ENCODE measurements at regions not wholly inside any gene's neighbourhood (a gene's known extent, or its start where the extent isn't known, plus 50 kb on each side); places are given as distances from the start of the nearest gene placed in this dataset.

DNA sequence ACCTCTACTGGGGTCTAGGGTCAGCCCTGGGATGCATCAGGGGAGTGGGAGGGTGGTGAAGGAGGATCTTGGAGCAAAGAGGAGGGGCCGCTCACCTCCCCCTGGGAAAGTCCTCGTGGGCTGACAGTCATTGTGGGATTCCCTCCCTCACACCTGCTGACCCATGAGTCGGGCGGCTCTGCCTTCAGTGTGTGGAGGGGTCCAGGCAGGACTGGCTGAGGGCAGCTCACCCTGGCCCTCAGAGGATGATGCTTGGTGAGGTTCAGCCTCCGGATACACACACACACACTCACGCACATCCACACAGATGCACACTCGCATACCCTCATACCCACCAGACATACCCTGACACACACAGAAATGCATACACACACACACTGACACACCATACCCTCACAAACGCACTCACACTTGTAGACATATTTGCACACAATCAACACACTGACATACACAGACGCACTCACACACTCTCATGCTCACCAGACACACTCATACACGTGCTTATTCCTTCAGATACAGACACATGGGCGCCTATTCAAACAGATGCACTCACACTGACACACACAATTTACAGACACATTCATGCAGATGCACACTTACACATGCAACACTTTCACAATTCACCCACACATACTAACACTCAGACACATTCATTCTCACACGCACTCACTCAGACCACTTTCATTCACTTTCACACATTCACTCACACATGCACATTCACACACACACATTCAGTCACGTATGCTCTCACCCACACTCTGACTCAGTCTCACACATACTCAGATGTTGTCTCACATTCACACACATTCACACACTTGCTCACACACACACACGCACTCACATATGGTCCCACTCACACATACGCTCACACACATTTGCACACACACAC, 105.1 kb upstream of the RPL38 start:
- DNase-seq, result no peak

DNA sequence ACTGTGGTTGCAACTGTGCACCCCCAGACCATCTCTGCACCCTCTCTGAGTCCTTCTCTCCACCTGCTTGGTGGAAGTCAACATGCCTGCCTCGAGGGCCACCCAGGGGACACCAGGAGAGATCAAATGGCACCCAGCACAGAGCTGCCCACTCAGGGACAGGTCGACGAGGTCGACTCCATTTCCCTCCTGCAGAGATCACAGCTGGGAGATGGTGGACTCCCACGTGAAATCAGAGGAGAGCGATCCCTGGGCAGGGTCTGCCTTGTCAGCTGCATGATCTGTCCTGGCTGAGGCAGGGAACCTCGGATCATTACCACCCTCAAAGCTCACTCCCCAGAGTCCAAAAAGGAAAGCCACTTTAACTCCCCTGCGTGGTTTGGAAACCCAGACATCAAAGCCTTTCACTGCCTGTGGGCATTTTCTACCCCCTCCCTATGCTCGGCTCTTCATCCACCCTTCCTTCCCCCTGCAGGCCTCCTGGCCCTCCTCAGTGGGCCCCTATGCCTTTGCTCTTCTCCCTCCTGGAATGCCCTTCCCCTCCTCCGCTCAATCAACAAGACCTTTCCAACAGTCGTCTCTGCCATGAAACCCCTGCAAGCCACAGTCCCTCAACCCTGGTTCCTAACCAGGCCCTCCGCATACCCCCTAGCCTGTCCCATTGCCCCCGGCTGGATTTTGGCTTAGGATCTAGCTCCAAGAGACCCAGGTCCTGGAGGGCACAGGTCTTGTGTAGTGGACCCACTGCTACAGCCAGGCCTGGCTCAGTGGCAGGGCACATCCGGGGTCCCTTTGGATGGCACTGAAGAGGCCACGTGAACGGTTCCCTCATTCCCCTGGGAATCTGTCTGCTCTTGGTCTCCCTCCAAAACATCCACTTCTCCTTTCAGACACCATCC, 103.8 kb upstream of the RPL38 start:
- no peak for DNase-seq

DNA sequence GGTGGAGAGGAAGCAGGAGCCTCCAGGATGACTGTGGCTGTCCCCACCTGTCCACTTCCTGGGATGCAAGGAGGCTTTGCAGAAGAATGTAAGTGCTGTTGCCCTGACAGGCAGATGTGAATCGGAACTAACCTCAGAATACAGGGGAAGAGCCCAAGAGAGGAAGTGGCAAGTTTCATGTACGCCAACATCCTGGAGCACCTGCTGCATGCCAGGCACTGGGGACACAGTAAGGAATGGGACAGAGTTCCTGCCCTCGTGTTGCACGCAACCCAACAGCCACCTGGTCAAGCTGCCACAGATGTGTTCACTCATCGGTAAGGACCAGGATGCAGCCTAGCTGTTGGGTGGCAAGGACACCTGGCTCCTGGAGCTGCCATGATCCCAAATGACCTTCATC, 98.6 kb upstream of the RPL38 start:
- no peak for DNase-seq

DNA sequence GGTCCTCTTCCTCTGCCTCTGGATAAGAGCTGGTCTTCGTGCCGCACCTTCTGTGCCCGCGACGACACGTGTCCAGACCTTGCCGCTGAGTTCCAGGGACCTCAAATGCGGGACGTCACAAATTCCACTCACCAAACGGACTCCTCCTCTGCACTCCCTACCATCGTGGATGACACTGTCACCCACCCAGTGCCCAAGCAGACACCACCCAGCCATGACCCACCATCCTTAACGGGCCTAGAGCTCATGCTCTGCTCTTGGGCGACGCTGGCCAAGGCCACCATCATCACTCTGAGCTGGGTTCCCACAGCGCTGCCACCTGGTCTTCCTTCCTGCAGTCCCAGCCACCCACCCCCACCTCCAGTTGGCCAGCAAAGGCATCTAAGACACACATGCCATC, 96.4 kb upstream of the RPL38 start:
- no peak for DNase-seq

DNA sequence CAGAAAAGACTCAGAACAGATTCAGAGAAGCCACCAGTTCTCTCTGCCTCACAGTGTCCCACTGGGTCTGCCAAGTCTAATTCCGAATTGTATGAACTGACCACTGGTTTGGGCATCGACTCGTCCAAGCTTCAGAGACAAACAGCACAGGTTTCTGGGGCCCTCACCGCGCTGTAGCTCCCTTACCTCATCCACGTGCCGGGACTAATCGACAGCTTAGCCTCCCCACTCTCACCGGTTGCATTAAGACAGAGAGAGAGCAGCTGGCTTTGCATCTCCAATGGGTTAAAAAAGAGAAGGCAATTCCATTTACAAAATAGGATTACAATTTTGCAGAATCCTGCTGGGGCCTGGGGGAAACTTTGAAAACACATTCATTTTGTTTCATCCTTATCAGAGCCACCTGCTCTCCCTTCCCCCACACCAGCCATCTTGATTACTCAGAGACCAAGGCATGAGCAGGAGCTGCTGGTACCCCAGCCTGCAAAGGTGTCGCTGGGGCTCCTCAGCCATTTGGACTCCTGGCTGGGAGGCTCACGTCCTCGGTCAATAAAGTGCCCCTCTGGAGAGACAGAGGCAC, 95.3 kb upstream of the RPL38 start:
- no peak for DNase-seq

DNA sequence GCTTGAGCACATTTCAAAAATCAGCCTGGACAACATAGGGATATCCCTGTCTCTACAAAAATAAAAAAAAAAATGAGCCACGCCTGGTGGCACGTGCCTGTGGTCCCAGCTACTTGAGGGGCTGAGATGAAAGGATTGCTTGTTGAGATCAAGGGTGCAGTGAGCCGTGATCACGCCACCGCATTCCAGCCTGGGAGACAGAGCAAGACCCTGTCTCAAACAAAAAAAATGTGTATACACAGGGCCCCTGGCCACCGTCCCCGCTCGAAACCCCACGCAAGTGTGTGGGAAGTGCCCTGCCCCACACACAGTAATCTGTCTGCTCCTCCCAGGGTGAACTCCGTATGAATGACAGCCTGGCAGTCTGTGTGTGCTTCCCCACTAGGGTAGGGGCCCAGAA, 93.0 kb upstream of the RPL38 start:
- DNase-seq, result no peak

DNA sequence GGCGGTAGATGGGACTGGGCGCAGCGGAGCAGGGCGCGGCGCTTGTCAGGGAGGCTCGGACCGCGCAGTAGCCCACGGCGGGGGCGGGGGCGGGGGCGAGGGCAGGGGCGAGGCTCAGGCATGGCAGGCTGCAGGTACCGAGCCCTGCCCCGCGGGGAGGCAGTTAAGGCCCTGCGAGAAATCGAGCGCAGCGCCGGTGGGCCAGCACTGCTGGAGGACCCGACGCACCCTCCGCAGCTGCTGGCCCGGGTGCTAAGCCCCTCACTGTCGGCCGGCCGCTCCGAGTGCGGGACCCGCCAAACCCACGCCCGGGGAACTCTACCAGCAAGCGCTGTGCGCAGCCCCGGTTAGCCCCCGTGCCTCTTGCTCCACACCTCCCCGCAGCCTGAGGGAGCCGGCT, 90.2 kb upstream of the RPL38 start:
- DNase-seq, result no peak

DNA sequence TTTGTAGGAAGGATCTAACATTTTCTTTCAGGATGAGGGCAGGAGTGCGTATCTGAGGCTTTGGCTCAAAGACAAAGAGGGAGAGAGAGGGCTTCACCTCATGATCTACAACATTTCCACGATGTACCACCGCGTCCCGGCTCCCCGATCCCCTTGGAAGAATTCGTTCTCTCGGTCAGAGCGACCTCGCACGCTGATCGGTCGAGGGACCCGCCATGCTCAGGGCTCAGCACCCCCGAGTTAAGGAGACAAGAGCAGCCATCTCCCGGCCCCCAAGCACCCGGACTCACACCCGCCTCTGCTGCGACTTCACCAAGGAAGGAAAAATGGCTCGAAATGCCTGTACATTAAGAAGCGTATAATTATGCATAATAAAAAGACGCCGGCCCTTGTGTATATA, 89.5 kb upstream of the RPL38 start:
- DNase-seq, result no peak

DNA sequence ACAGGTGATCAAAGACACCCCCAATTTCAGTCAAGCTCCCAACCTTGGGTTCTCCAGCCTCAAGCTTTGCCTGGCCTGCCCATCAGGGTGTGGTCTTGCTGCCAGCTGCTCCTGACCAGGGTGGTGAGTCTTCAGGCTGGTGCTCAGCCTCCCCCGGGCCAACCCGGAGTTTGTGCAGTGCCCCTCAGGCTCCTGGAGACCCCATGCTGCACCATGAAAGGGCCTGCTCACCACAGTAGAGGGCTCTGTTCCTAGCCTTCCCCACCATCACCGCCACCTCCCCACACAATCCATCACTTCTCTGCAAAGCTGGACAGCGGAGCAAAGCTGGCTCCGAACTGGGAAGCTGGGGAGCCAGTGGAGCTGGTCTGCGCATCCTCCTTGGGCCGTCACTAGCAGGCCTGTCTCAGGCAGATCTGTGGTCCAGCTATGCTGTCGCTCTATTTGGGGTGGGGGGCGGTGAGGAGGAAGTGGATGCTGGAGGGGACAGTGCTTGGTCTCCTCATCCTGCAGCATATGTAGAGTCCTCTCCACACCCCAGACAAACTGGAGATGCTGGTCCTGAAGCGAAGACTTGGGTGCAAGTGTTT, 88.5 kb upstream of the RPL38 start:
- DNase-seq, result no peak

DNA sequence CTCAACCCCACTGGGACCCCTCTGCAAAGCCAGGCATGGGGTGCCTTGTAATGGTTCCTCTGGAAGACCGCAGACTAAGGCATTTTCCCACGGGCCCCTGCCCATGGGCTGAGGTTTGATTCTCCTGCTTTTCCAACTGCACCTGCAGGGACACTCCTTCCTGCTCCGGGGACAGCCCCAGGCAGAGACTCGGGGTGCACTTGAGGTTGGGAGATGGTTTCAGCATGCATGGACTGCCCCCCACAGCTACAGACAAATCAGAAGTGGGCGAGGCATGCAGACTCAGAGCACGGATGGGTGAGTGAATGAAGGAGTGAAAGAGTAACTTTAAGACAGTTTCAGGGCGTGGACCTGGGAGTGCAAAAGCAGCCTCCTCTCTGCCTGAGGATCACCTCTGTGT, 87.9 kb upstream of the RPL38 start:
- no peak for DNase-seq

DNA sequence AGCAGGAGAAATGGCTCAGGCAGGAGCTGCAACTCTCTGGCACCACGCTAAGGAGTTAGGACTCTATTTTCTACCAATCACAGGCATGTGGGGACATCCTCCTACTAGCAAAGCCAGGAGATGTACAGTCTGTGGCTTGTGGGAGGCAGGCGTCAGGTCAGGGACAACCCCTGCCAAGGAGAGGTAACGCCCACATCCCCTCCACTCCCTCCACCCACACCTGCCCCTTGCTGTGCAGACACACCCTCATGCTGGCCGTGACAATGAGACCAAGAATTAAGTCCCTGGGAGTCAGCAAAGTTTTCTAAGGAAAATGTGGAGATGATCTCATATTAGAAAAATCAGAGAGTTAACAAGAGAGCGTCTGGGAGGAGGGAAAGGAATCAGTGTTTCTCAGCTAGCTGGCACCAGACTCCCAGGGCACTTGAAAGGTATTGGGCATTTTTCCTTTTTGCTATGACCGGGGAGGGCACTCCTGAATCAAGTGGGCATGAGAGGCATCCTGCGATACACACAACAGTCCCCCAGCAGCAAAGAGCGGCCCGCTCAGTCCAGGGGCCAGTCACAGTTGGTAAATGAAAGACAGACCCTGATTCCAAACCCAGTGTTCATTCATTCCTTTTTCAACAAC, 87.3 kb upstream of the RPL38 start:
- no peak for DNase-seq

DNA sequence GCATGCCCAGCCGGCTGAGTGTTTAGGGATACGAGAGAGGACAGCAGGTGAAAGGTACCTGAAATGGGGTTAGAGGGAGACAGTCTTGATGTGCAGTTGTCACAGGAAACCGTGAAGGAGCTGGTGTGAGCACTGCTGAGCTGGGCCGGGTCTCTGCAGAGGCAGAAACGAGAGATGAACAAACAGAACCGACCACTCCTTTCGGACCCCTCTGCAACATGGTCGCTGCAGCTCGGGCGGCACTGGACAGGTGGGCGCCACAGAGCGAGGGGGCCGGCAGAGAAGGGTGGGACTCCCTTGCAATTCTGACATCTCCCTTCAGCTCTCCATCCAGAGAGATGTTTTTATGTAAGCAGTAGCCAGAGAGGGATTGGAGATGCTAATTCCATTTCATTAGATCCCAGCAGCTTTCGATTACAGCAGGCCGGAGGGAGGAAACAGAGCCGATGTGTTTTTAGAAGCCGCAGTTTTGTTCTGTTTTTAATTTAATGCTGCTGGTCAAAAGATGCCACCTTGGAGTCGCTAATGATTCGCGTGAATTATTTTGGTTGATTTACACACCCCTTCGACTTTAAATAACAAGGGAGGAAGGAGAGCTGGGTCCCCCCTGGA, 86.3 kb upstream of the RPL38 start:
- DNase-seq, result no peak

DNA sequence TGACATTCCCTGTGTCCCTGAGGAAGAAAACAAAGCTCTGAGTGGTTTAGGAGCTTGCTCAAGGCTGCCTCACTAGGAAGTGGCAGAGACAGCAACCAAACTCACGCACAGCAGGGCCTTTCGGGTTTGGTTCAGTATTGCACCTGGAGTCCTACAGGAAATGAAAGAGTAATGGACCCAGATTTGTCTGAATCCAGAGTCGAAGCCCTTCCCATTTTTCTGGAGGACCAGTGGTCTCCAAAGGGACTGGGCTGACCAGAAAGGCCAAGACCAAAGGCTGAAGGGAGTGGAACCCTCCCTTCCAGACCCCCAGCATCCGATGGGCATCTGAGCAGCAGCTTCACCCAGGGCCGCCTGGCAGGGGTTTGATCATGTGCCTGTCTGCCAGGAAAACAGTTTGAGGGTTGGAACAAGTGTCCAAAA, 85.5 kb upstream of the RPL38 start:
- DNase-seq, result no peak

DNA sequence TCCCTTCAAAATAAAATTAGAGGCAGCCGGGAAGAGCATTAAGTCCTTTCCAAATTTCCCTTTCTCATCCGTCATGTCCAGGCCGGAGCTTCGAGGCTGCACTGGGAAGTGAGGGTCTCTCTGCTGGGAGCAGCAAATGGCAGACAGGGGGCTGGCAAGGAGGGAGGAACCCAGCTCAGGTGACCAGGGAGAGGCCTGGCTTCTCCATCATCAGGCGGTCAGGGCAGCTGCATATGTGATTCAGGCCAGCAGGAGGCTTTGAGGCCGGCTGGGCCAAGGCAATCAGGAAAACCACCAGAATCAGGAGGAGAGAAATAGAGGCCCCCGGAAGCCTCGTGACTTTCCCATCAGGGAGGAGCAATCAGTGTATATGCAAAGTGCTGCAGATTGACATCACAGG, 85.0 kb upstream of the RPL38 start:
- no peak for DNase-seq

DNA sequence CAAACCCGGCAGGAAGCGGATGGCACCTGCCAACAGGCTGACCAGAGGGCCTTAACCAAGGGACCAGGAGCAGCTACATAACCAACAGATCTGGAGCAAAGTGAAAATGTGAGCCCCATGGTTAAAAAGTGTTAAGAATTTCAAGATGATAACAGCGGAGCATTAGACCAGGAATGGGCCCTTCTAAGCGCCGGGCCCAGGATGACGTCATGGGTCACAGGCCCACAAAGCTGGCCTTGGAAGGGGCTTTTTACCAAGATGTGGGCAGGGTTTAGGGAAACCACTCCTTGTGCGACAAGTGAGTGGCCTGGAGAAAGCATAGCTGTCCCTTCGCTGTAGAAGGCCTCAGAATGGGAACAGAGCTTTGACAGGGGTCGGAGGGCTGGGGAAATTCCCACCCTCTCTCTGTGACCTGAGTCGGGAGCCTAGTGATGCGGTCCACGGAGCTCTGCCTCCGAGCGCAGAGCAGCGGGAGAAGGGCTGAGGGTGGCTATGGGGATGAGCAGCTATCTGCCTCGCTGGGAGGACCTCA, 84.4 kb upstream of the RPL38 start:
- no peak for DNase-seq

DNA sequence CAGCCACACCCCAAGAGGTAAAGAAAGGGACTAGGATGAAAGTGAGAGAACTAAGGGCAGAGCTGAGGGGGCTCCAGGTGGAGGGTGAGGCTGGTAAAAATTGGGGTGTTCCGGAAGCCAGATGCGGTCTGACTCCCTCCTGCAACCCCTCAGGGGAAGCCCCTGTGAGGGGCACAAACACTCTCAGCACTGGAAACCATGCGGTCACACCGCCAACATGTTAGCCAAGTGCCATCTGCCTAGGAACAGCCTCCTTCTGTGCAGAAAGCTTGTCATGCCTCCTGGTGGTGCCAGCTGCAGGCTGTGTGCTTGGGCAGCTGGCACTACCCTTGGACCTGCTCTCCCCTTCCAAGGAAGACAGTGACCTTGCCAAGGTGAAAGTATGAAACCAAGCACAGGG, 83.5 kb upstream of the RPL38 start:
- no peak for DNase-seq

DNA sequence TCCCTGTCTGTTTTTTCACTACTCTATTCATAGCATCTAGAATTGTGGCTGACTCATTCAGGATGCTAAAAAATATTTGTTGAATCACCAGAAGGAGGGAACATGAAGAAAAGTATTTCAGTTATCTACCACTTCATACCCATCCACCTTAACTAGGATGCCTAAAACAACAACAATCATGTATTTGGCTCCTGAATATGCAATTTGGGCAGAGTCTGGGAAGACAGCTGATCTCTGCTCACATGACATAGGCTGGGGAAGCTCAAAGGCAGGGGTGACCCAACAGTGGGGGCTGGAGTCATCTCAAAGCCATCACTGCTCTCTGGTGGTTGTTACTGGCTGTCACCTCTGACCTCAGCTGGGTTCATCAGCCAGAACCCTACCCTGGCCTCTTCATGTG, 80.1 kb upstream of the RPL38 start:
- no peak for DNase-seq

DNA sequence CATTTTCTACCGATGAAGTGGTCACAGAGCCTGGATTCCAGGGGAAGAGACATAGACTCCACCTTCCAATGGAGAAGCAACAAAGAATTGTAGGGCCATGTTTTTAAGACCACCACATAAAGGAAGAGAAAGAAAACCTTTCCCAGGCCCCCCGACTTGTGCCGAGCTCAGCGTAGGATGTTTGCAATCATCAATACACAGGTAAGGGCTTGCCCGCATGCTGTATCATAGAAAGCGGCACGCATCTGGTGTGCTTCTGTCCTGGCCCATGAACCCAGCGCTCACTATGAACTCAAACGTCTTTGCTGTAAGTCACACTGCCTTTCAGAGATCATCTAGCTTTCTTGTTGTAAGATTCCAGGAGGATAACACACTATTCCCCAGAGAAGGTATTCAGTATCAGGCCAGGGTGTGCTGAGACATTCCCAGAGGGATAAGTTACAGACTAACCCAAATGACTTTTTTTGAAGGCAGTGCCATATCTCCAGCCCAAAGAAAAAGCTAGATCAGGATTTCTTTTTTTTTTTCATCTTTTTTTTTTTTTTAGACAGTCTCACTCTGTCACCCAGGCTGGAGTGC, 79.5 kb upstream of the RPL38 start:
- no peak for DNase-seq

DNA sequence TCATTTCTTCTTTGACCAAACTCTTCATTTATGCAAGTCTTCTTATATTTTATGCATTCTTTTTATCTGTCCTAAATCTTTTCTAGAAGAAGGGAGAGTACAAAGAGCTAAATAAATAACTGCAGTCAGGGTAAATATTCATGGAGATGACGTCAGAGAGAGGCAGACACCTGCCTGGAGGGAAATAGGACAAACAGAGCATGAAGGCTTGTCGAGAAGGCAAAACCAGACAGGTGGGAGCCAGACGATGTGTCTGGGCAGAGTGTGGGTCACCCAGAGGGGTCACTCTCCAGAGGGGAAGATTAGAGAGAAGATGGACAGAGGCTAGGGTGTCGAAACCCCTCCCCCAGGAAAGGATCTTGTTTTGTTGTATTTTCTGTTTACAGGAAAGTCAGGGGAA, 78.3 kb upstream of the RPL38 start:
- no peak for DNase-seq

DNA sequence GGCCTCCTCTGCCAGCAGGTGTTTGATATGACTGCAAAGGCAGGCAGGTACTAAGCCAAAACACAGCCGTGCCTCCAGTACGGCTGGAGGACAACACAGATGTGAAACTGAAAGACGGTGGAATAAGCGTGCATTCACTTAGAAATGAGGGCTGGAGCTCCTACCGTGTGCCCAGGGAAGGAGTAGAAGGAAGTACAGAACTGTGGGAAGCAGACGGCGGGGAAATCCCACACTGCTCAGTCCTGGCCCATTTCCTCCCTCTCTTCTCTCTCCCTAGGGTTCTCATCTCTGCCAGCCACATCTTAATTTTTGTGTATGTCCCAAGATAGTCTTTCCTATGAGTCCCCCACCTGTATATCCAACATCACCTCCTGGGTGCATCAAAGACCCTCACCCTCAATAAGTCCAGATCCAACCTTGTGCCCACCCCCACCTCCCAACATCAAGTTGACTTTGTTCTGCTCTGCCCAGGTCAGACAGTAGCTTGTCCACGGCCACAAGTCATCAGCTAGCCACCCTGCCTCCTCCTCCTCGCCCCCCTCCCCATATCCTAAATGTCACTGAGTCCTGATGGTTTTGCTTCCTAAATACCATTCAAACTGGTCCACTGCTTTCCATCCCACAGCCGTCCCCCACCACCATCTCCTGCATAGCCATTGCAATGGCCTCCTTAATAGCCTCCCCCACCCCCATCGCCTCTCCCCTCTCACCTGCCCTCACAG, 77.1 kb upstream of the RPL38 start:
- DNase-seq, result no peak

DNA sequence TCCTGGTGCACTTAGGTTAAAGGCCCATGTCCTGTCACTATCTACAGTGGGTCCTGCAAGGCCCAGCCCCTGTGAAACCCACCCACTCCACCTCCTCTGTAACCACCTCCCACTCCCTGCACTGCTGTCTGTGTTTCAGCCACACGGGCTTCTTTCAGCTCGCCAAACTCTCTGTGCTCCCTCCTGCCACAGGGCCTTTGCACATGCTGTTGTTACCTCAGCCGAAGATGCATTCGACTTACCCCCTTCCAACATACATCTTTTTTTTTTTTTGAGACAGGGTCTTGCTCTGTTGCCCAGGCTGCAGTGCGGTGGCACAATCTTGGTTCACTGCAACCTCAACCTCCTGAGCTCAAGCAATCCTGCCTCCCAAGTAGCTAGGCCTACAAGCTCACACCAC, 76.5 kb upstream of the RPL38 start:
- no peak for DNase-seq

Measured in NCI-H1105 (cell line).